Fibroblast of lung (primary cell): ENCODE measurements at regions not wholly inside any gene's neighbourhood (a gene's known extent, or its start where the extent isn't known, plus 50 kb on each side); places are given as distances from the start of the nearest gene placed in this dataset.

ENCODE experiments used
- DNase-seq, 2 donors: peaks; one replicate each; pipeline versions ENCODE4 v3.0.0 to v3.0.0-alpha.2; 2010; ENCODE audit warnings: low read depth in 2 of 2
- H2AFZ ChIP-seq: 2 replicates; pipeline ENCODE4 v1.5.1; 2012; ENCODE audit warnings: low read length, control low read depth, inconsistent platforms
- H3K27ac ChIP-seq: 2 replicates; pipeline ENCODE4 v1.5.1; 2011; ENCODE audit warnings: low read length, control low read depth; ENCODE audit not compliant: insufficient read depth
- H3K27me3 ChIP-seq: 2 replicates; pipeline ENCODE4 v1.5.1; 2011; ENCODE audit warnings: mild to moderate bottlenecking, low read length; ENCODE audit not compliant: control insufficient read depth, insufficient read depth
- H3K36me3 ChIP-seq: 2 replicates; pipeline ENCODE4 v1.5.1; 2011; ENCODE audit warnings: low read length; ENCODE audit not compliant: control insufficient read depth, insufficient read depth
- H3K4me1 ChIP-seq: 2 replicates; pipeline ENCODE4 v1.5.1; 2011; ENCODE audit warnings: low read length; ENCODE audit not compliant: control insufficient read depth, insufficient read depth; ENCODE audit errors: extremely low read depth
- H3K4me2 ChIP-seq: 2 replicates; pipeline ENCODE4 v1.5.1; 2011; ENCODE audit warnings: low read length, control low read depth; ENCODE audit not compliant: insufficient read depth; ENCODE audit errors: extremely low read depth
- H3K4me3 ChIP-seq, 4 experiments: fragments of 200-600 bp in 1 of 4; sonication (generic) in 1 of 4; replicated peaks in 1 of 4; 2 replicates each; pipeline ENCODE4 v1.5.1; 2011 to 2016; ENCODE audit warnings: low read length in 4 of 4, low read depth in 3 of 4, mild to moderate bottlenecking in 3 of 4, control low read depth in 2 of 4, inconsistent platforms in 1 of 4, mixed read lengths in 1 of 4; ENCODE audit not compliant: insufficient read depth in 1 of 4; ENCODE audit errors: control extremely low read depth in 1 of 4
- H3K79me2 ChIP-seq: 2 replicates; pipeline ENCODE4 v1.5.1; 2012; ENCODE audit warnings: mild to moderate bottlenecking, low read length, inconsistent platforms; ENCODE audit not compliant: control insufficient read depth, insufficient read depth
- H3K9ac ChIP-seq: 2 replicates; pipeline ENCODE4 v1.5.1; 2011; ENCODE audit warnings: mild to moderate bottlenecking, low read length, control low read depth; ENCODE audit not compliant: insufficient read depth
- H3K9me3 ChIP-seq: 2 replicates; pipeline ENCODE4 v1.5.1; 2012; ENCODE audit warnings: low read depth, low read length; ENCODE audit not compliant: control insufficient read depth, insufficient read depth
- H4K20me1 ChIP-seq: 2 replicates; pipeline ENCODE4 v1.5.1; 2011; ENCODE audit warnings: low read length; ENCODE audit not compliant: control insufficient read depth, insufficient read depth; ENCODE audit errors: extremely low read depth
- CTCF ChIP-seq, 2 donors: IDR thresholded peaks in 1 of 2; conservative IDR thresholded peaks in 1 of 2; 1 replicate in 1 of 2; 2 replicates in 1 of 2; pipeline ENCODE4 v1.5.1; 2011 to 2012; ENCODE audit warnings: low read length in 2 of 2, control low read depth in 1 of 2, inconsistent platforms in 1 of 2, low read depth in 1 of 2, mild to moderate bottlenecking in 1 of 2
- EZH2 ChIP-seq: IDR thresholded peaks from 2 replicates; pipeline ENCODE4 v1.5.1; 2012; ENCODE audit warnings: low read length, control low read depth, mild to moderate bottlenecking; ENCODE audit errors: missing control alignments

- Histone ChIP-seq H3K79me2 (no peaks in the 10 kb centered on the region), H3K9me3 (no peaks in the 10 kb centered on the region), H3K4me1 (no peaks in the 10 kb centered on the region), H3K36me3 (no peaks in the 10 kb centered on the region), H3K4me2 (no peak overlapping the region), H3K27me3 (no peaks in the 10 kb centered on the region), H3K9ac (no peak overlapping the region), H3K27ac (no peak overlapping the region), H4K20me1 (no peaks in the 10 kb centered on the region), H3K4me3 (no peak overlapping the region), H2AFZ (no peak overlapping the region)
- TF ChIP-seq EZH2 (no peak), CTCF (conservative IDR thresholded peaks at IDR 0.05 in 1 of 2, IDR thresholded peaks at IDR 0.05 in 1 of 2; ENCODE audit: low read depth in 1 of 2, low read length in 2 of 2) (no peak)
- no peak for DNase-seq
Observed at GRCh38 chrX:63424063-63424462, 72.9 kb upstream of the SPIN4 start.

GRCh38 chrX:63421411-63421810 is 70.3 kb upstream of the SPIN4 start:
- H2AFZ ChIP-seq: no peak overlapping the region
- H3K36me3 ChIP-seq: no peaks in the 10 kb centered on the region
- no peak overlapping the region for H3K27ac ChIP-seq
- no peak overlapping the region for H3K9ac ChIP-seq
- H3K4me2 ChIP-seq: no peak overlapping the region
- no peaks in the 10 kb centered on the region for H3K27me3 ChIP-seq
- no peak for DNase-seq
- TF ChIP-seq EZH2 (no peak), CTCF (conservative IDR thresholded peaks at IDR 0.05 in 1 of 2, IDR thresholded peaks at IDR 0.05 in 1 of 2; ENCODE audit: low read depth in 1 of 2, low read length in 2 of 2) (no peak)
- no peaks in the 10 kb centered on the region for H3K9me3 ChIP-seq
- no peaks in the 10 kb centered on the region for H3K4me1 ChIP-seq
- H3K79me2 ChIP-seq: no peaks in the 10 kb centered on the region
- H3K4me3 ChIP-seq: no peak overlapping the region
- H4K20me1 ChIP-seq: no peaks in the 10 kb centered on the region

GRCh38 chrX:63418211-63418610 is 67.1 kb upstream of the SPIN4 start:
- H3K9ac ChIP-seq: no peak overlapping the region
- H3K4me3 ChIP-seq: no peak overlapping the region
- H2AFZ ChIP-seq: no peak overlapping the region
- no peaks in the 10 kb centered on the region for H3K79me2 ChIP-seq
- no peak for TF ChIP-seq CTCF (conservative IDR thresholded peaks at IDR 0.05 in 1 of 2, IDR thresholded peaks at IDR 0.05 in 1 of 2; ENCODE audit: low read depth in 1 of 2, low read length in 2 of 2)
- no peak for TF ChIP-seq EZH2
- H3K27ac ChIP-seq: no peak overlapping the region
- no peaks in the 10 kb centered on the region for H3K27me3 ChIP-seq
- no peak overlapping the region for H3K4me2 ChIP-seq
- H4K20me1 ChIP-seq: no peaks in the 10 kb centered on the region
- no peak for DNase-seq
- H3K9me3 ChIP-seq: no peaks in the 10 kb centered on the region
- H3K36me3 ChIP-seq: no peaks in the 10 kb centered on the region
- H3K4me1 ChIP-seq: no peaks in the 10 kb centered on the region
